ENCODE measurements at regions not wholly inside any gene's neighbourhood (a gene's known extent, or its start where the extent isn't known, plus 50 kb on each side); places are given as distances from the start of the nearest gene placed in this dataset.

DNA sequence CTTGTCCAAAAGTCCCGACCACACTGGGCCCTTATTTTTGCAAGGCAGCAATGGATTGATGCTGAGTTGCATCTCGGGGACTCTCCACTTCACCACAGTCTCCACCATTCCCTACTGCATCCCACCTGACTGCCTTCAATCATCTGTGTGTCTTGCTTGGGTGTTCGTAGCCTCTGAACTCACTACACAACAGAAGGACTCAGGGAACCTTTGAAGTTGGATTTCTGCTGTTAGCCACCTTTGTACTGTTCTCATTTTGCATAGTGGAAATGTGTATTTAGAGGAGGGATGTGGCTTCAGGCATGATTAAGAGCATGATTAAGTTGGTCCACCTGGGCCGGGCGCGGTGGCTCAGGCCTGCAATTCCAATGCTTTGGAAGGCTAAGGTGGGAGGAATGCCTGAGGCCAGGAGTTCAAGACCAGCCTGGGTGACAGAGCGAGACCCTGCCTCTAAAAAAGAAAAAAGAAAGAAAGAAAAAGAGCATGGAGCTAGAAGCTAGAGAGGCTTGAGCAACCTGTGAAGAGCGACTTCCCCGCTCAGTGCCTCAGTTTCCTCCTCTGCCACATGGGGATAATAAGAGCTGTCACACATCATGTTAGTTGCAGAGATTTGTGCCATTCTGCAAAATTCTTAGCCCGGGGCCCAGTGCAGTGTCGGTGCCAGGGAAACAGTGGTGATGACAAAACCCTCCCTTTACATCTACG, 121.3 kb upstream of the PTPN1 start:
- DNase-seq (ENCODE audit: low read depth): no peak
- H3K4me3 ChIP-seq (ENCODE audit: control insufficient read depth, low read depth, low read length): no peak overlapping the region
- TF ChIP-seq, protein P1, sequence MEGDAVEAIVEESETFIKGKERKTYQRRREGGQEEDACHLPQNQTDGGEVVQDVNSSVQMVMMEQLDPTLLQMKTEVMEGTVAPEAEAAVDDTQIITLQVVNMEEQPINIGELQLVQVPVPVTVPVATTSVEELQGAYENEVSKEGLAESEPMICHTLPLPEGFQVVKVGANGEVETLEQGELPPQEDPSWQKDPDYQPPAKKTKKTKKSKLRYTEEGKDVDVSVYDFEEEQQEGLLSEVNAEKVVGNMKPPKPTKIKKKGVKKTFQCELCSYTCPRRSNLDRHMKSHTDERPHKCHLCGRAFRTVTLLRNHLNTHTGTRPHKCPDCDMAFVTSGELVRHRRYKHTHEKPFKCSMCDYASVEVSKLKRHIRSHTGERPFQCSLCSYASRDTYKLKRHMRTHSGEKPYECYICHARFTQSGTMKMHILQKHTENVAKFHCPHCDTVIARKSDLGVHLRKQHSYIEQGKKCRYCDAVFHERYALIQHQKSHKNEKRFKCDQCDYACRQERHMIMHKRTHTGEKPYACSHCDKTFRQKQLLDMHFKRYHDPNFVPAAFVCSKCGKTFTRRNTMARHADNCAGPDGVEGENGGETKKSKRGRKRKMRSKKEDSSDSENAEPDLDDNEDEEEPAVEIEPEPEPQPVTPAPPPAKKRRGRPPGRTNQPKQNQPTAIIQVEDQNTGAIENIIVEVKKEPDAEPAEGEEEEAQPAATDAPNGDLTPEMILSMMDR (IDR thresholded peaks at IDR 0.05; ENCODE audit: control insufficient read depth, insufficient read depth, low read depth, low read length, missing control alignments): no peak

DNA sequence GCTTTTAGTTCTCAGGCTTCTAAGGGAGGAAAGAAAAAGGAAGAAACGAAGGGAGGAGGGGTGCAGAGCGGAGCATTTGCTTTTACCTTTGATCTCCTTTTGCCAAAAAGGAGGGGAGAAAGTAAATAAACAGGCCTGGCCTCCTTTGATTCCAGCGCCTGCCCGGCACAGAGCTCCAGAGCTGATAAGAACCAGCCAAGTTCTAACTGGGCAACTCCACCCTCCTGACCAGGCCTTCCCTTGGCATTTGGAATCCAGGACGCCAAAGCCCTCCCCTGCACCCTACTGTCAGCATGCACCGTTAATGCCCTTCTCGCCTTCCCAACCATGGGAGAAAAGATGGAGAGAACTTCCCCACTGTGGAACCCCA, 120.8 kb upstream of the PTPN1 start:
- no peak overlapping the region for H3K4me3 ChIP-seq (ENCODE audit: control insufficient read depth, low read depth, low read length)
- TF ChIP-seq, protein P1 (IDR thresholded peaks at IDR 0.05; ENCODE audit: control insufficient read depth, insufficient read depth, low read depth, low read length, missing control alignments): no peak
- DNase-seq (ENCODE audit: low read depth): no peak

- no peak overlapping the region for H3K4me3 ChIP-seq (ENCODE audit: control insufficient read depth, low read depth, low read length)
- no peak for DNase-seq (ENCODE audit: low read depth)
- TF ChIP-seq, protein P1 (IDR thresholded peaks at IDR 0.05; ENCODE audit: control insufficient read depth, insufficient read depth, low read depth, low read length, missing control alignments): no peak
Observed at GRCh38 chr20:50389808-50390684, 120.1 kb upstream of the PTPN1 start.

DNA sequence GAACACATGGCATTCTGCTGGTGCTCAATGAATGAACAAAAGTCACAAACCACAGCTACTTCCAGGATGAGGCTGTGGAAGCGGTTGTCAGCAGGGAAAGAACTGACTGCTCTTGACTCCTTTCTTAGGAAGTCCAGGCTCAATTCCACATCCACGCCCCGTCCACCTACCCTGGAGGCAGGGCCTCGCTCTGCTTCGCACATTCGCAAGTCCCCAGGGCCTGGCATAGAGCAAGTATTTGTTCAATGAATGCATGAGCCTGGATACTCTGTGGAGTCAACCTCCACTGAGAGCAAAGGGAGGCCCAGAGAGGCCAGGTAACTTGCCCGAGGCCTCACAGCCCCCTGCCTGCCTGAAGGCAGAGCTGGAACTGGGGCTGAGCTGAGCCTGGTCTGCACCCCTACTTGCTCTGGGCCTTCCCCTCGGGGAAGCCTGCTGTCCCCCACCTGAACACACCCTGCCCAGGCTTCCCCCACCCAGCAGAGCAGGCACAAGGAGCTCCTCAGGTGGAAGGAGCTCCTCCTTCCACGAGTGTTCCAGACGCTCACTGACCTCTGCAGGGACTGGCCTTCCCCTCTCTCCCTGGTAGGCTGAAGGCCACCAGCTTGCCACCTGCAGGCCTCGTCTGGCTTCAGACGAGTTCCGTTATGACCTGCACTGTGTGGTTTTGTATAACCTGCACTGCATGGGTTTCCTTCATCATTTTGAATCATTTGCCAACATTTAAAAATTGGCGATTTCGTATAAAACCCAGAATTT, 119.3 kb upstream of the PTPN1 start:
- no peak for DNase-seq (ENCODE audit: low read depth)
- TF ChIP-seq, protein P1 (IDR thresholded peaks at IDR 0.05; ENCODE audit: control insufficient read depth, insufficient read depth, low read depth, low read length, missing control alignments): no peak
- H3K4me3 ChIP-seq (ENCODE audit: control insufficient read depth, low read depth, low read length): no peak overlapping the region

DNA sequence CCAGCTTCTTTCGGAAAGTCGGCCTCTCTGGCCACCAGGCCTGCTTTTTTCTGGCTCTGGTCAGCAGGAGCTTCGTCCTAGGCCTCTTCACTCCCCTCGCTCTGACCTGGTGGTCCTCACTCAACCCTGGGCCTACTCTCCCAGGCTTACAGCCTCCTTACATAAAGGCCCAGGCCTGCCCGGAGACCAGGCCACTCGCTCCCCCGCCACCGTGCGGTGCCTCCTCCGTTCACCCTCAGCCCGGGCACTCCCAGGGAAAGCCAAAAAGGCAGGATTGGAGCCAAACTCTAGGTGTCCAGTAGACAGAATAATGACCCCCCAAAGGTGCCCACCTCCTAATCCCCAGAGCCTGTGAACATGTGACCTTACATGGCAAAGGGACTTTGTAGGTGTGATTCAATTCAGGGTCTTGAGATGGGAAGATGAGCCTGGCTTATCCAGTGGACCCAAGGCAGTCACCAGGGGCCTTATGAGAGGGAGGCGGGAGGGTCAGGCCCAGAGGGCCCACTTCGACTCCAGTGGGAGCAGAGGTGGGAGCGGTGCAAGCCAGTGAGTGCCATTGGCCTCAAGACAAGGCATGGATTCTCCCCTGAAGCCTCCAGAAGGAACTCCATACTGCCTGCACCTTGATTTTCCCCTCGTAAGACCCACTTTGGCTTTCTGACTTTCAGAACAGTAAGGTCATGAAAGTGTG, 118.6 kb upstream of the PTPN1 start:
- TF ChIP-seq, protein P1 (IDR thresholded peaks at IDR 0.05; ENCODE audit: control insufficient read depth, insufficient read depth, low read depth, low read length, missing control alignments): no peak
- no peak for DNase-seq (ENCODE audit: low read depth)
- H3K4me3 ChIP-seq (ENCODE audit: control insufficient read depth, low read depth, low read length): no peak overlapping the region
